ENCODE measurements at regions not wholly inside any gene's neighbourhood (a gene's known extent, or its start where the extent isn't known, plus 50 kb on each side); places are given as distances from the start of the nearest gene placed in this dataset.

GRCh38 chr1:239815074-239815473 lies 276.6 kb upstream of the FMN2 start:
- H3K4me1 Mint-ChIP-seq, result peaks cover 32% of the 10 kb centered on the region
- H3K27ac Mint-ChIP-seq, result no peak overlapping the region
- H3K36me3 Mint-ChIP-seq, result no peaks in the 10 kb centered on the region
- peak overlapping the region; percentile 45 for H3K4me3 Mint-ChIP-seq
- DNase-seq (ENCODE audit: low spot score in 2 of 2), result no peak
- no peaks in the 10 kb centered on the region for H3K9me3 Mint-ChIP-seq
- ATAC-seq, result peak; percentile 48

GRCh38 chr1:239816081-239816782 lies 275.5 kb upstream of the FMN2 start:
- H3K27ac Mint-ChIP-seq, result no peak overlapping the region
- ATAC-seq, result no peak

DNA sequence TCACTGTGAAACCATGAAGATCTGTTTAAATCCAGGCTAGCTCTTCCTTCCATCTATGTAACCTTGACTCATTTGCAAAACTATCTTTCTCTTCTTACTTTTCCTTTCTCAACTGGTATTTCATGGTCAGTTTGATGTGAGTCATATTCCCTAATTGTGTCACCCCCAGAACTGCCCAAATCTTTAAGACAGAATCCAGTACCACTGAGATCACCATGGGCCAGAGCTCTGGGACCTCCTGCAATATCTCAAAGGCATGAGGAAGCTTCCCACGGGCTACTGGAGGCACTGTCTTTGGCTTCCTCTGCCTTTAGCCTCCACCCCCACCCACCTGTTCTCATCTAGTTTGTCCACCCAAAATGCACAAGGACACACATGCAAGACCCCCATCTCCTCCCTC lies 274.4 kb upstream of the FMN2 start:
- no peak for DNase-seq (ENCODE audit: low spot score in 2 of 2)
- Mint-ChIP-seq H3K9me3 (no peaks in the 10 kb centered on the region), H3K4me3 (no peak overlapping the region), H3K36me3 (no peaks in the 10 kb centered on the region), H3K27ac (no peak overlapping the region), H3K4me1 (peaks cover 23% of the 10 kb centered on the region)
- peak; percentile 3 for ATAC-seq

More at GRCh38 chr1:239816081-239816782, 275.5 kb upstream of the FMN2 start:
- no peak for DNase-seq (ENCODE audit: low spot score in 2 of 2)
- Mint-ChIP-seq H3K36me3 (no peaks in the 10 kb centered on the region), H3K4me3 (no peak overlapping the region), H3K4me1 (peaks cover 28% of the 10 kb centered on the region), H3K9me3 (no peaks in the 10 kb centered on the region)

- DNase-seq (ENCODE audit: low spot score in 2 of 2), result no peak
- no peaks in the 10 kb centered on the region for H3K36me3 Mint-ChIP-seq
- H3K27ac Mint-ChIP-seq, result no peak overlapping the region
- H3K9me3 Mint-ChIP-seq, result no peaks in the 10 kb centered on the region
- no peak for ATAC-seq
- H3K4me1 Mint-ChIP-seq, result peaks cover 23% of the 10 kb centered on the region
- no peak overlapping the region for H3K4me3 Mint-ChIP-seq
Measured at GRCh38 chr1:239817801-239818200, 273.9 kb upstream of the FMN2 start.

- ATAC-seq (no peak), DNase-seq (ENCODE audit: low spot score in 2 of 2) (no peak)
- H3K4me1 Mint-ChIP-seq, result peaks cover 20% of the 10 kb centered on the region
- H3K9me3 Mint-ChIP-seq, result no peaks in the 10 kb centered on the region
- H3K4me3 Mint-ChIP-seq, result no peak overlapping the region
- H3K27ac Mint-ChIP-seq, result no peak overlapping the region
- H3K36me3 Mint-ChIP-seq, result no peaks in the 10 kb centered on the region
Measured at GRCh38 chr1:239819096-239819495, 272.6 kb upstream of the FMN2 start.

DNA sequence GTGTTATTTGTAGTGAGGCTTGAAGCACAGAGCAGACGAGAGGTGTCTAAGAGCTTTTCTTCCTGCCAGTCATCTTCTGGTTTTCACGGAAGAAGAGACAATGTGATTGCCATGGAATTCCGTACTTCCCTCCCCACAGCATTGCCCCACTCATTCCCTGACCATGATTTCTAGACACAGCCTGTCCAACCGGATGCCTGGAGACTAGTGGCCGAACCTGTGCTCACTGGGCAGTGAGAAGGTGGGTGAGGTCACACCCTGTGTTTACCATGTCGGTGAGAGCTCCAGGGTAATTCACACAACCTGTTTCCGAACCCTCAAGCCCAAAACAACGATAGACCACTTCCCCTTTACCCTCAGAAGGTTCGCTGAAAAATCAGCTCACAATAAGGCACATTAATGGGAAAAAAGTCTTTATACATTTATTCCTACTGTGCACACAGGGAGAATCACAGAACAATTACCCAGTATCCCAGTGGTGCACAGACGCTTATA lies 271.9 kb upstream of the FMN2 start:
- H3K4me1 Mint-ChIP-seq, result peaks cover 13% of the 10 kb centered on the region
- H3K4me3 Mint-ChIP-seq, result no peak overlapping the region
- H3K36me3 Mint-ChIP-seq, result no peaks in the 10 kb centered on the region
- no peak overlapping the region for H3K27ac Mint-ChIP-seq
- ATAC-seq, result no peak
- DNase-seq (ENCODE audit: low spot score in 2 of 2), result no peak
- H3K9me3 Mint-ChIP-seq, result no peaks in the 10 kb centered on the region

DNA sequence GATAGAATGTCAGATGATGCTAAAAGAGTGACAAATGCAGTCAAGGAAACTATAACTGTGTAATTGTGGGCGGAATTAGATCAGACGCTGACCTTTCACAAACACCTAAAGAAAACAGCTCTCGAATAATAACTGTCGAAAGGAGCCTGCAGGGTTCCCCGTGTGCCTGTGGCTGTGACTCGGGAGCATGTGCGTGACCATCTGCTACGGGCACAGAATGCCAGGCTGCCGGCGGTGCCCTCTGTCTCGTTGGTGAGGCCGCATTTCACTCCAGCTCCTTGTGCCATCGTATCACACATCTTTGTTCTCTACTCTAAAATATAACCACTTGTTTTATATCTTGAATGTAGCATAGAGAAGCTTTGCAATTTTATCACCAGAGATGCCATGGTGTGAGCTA lies 267.8 kb upstream of the FMN2 start:
- Mint-ChIP-seq H3K4me3 (no peak overlapping the region), H3K4me1 (peaks cover 6% of the 10 kb centered on the region), H3K36me3 (no peaks in the 10 kb centered on the region), H3K27ac (no peak overlapping the region), H3K9me3 (no peaks in the 10 kb centered on the region)
- ATAC-seq (no peak), DNase-seq (ENCODE audit: low spot score in 2 of 2) (no peak)

GRCh38 chr1:239826211-239826610 lies 265.5 kb upstream of the FMN2 start:
- no peak overlapping the region for H3K4me3 Mint-ChIP-seq
- H3K4me1 Mint-ChIP-seq, result peaks cover 6% of the 10 kb centered on the region
- no peaks in the 10 kb centered on the region for H3K9me3 Mint-ChIP-seq
- peak; percentile 92 for ATAC-seq
- H3K36me3 Mint-ChIP-seq, result no peaks in the 10 kb centered on the region
- DNase-seq (ENCODE audit: low spot score in 2 of 2), result no peak
- no peak overlapping the region for H3K27ac Mint-ChIP-seq

DNA sequence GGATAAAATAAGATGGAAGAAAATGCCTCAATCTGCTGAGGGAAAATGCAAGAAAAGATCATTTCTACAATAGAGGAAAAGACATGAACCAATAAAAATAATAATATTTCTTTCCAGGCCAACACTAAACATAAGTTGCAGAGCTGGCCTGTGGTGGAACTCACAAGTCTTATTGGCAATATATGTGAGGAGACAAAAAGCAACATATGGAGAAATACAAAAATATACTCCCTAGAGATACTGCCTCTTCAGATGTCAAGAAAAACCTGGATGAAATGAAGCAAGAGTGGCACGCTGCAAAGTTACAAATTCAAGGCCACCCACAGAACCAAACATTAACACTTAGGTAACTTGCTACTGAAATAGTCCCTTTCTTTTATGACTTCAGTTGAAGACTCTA lies 264.9 kb upstream of the FMN2 start:
- Mint-ChIP-seq H3K4me1 (peaks cover 6% of the 10 kb centered on the region), H3K4me3 (no peak overlapping the region), H3K9me3 (no peaks in the 10 kb centered on the region), H3K27ac (no peak overlapping the region), H3K36me3 (no peaks in the 10 kb centered on the region)
- no peak for ATAC-seq
- DNase-seq (ENCODE audit: low spot score in 2 of 2), result no peak

- no peak for ATAC-seq
- Mint-ChIP-seq H3K9me3 (no peaks in the 10 kb centered on the region), H3K36me3 (no peaks in the 10 kb centered on the region)
Measured at GRCh38 chr1:239829535-239829934, 262.1 kb upstream of the FMN2 start.

DNA sequence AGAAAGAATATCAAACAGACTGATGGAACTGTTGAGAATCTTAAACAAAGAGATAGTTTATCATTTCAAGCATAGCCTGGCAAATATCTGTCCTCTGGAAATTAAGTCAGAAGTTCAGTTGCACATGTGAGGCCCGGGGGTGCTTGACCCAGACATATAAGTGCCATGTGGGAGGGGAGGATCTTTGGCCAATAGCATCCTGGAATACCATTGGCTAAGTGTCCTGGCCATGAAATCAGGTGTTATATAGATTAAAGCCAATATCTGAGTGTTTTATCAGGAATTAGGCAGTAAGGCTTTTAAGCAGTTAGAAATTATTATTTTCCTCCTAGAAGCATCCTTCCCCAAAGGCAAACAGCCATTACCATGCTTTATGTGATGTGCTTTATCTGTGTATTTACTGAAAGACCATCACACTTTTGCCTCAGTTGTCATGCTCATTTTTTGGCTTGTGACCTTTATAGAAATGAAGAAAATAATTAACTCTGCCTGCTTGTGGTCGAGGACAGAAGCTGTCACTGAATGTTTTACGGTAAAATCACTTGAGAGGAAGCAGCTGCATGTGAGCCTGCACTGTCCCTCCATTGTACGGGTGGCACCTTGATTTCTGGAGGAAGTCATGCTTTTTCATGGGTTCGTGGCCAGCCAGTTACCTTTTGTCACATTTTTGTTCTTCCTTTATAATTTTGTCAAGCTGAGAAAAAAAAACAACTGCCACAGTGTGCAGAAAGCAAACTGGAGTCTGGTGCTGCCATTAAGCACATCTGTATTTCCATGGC lies 259.9 kb upstream of the FMN2 start:
- no peak overlapping the region for H3K27ac Mint-ChIP-seq
- H3K4me3 Mint-ChIP-seq, result no peak overlapping the region
- DNase-seq (ENCODE audit: low spot score in 2 of 2) (no peak), ATAC-seq (no peak)
- no peaks in the 10 kb centered on the region for H3K9me3 Mint-ChIP-seq
- no peaks in the 10 kb centered on the region for H3K36me3 Mint-ChIP-seq
- H3K4me1 Mint-ChIP-seq, result no peaks in the 10 kb centered on the region

More at GRCh38 chr1:239829535-239829934, 262.1 kb upstream of the FMN2 start:
- Mint-ChIP-seq H3K4me3 (no peak overlapping the region), H3K27ac (no peak overlapping the region), H3K4me1 (peaks cover 6% of the 10 kb centered on the region)
- DNase-seq (ENCODE audit: low spot score in 2 of 2), result no peak

GRCh38 chr1:239833723-239834122 lies 258.0 kb upstream of the FMN2 start:
- no peaks in the 10 kb centered on the region for H3K9me3 Mint-ChIP-seq
- H3K4me3 Mint-ChIP-seq, result no peak overlapping the region
- no peaks in the 10 kb centered on the region for H3K4me1 Mint-ChIP-seq
- DNase-seq (ENCODE audit: low spot score in 2 of 2), result no peak
- no peak overlapping the region for H3K27ac Mint-ChIP-seq
- no peaks in the 10 kb centered on the region for H3K36me3 Mint-ChIP-seq
- no peak for ATAC-seq

- Mint-ChIP-seq H3K9me3 (no peaks in the 10 kb centered on the region), H3K4me3 (no peak overlapping the region), H3K27ac (no peak overlapping the region), H3K36me3 (no peaks in the 10 kb centered on the region), H3K4me1 (no peaks in the 10 kb centered on the region)
- ATAC-seq, result no peak
- no peak for DNase-seq (ENCODE audit: low spot score in 2 of 2)
Measured at GRCh38 chr1:239835946-239836440, 255.7 kb upstream of the FMN2 start.

DNA sequence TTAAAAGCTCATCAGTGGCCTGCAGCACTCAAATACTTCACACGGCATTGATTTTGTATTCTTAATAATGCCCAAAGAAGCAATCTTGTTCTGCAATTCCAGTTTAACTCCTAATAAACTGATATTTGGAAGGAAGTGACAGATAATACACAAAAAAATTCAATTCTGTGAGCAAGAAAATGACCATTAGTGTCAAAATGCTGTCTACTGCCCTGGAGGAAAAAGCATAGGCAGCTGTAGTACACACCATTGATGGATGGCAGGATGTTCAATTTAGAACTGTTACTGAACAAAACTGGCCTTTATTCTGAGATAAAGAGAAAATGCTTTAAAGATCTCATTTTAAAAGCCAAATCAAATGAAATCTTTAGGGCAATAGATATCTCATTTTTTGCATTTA lies 251.3 kb upstream of the FMN2 start:
- H3K36me3 Mint-ChIP-seq, result no peaks in the 10 kb centered on the region
- no peak overlapping the region for H3K4me3 Mint-ChIP-seq
- DNase-seq (ENCODE audit: low spot score in 2 of 2), result no peak
- ATAC-seq, result no peak
- no peaks in the 10 kb centered on the region for H3K4me1 Mint-ChIP-seq
- no peak overlapping the region for H3K27ac Mint-ChIP-seq
- no peaks in the 10 kb centered on the region for H3K9me3 Mint-ChIP-seq

GRCh38 chr1:239840790-239841189 lies 250.9 kb upstream of the FMN2 start:
- H3K4me1 Mint-ChIP-seq, result no peaks in the 10 kb centered on the region
- no peak for ATAC-seq
- no peak overlapping the region for H3K27ac Mint-ChIP-seq
- H3K36me3 Mint-ChIP-seq, result no peaks in the 10 kb centered on the region
- no peak for DNase-seq (ENCODE audit: low spot score in 2 of 2)
- H3K9me3 Mint-ChIP-seq, result no peaks in the 10 kb centered on the region
- no peak overlapping the region for H3K4me3 Mint-ChIP-seq

DNA sequence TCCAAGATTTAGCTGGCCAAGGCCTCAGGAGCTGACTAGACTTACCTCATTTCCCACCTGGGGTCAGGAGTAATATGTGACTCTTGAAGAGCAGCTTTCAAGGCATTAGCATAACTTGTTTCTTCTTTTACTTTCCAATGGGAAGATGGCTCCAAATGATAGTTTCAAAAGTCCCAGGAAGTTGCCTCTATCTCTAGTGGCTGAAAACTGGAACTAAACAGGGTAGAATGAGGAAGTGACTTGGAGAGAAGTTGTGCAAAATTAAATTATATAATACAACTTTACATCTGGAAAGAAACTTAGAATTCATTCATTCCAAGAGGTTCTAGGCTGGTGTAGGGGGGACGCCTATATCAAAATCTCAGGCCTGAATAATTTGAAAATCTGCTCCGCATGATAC lies 250.1 kb upstream of the FMN2 start:
- Mint-ChIP-seq H3K4me1 (no peaks in the 10 kb centered on the region), H3K36me3 (no peaks in the 10 kb centered on the region)
- no peak for DNase-seq (ENCODE audit: low spot score in 2 of 2)

More for the DNA sequence above, 250.1 kb upstream of the FMN2 start:
- Mint-ChIP-seq H3K4me3 (no peak overlapping the region), H3K27ac (no peak overlapping the region), H3K9me3 (no peaks in the 10 kb centered on the region)
- ATAC-seq, result no peak
